ENCODE measurements at regions not wholly inside any gene's neighbourhood (a gene's known extent, or its start where the extent isn't known, plus 50 kb on each side); places are given as distances from the start of the nearest gene placed in this dataset.
"Not testable (repeated sequence)": the region's sequence is repeated elsewhere in the genome, so short reads cannot be mapped to it uniquely, and the experiment has no call there.

DNA sequence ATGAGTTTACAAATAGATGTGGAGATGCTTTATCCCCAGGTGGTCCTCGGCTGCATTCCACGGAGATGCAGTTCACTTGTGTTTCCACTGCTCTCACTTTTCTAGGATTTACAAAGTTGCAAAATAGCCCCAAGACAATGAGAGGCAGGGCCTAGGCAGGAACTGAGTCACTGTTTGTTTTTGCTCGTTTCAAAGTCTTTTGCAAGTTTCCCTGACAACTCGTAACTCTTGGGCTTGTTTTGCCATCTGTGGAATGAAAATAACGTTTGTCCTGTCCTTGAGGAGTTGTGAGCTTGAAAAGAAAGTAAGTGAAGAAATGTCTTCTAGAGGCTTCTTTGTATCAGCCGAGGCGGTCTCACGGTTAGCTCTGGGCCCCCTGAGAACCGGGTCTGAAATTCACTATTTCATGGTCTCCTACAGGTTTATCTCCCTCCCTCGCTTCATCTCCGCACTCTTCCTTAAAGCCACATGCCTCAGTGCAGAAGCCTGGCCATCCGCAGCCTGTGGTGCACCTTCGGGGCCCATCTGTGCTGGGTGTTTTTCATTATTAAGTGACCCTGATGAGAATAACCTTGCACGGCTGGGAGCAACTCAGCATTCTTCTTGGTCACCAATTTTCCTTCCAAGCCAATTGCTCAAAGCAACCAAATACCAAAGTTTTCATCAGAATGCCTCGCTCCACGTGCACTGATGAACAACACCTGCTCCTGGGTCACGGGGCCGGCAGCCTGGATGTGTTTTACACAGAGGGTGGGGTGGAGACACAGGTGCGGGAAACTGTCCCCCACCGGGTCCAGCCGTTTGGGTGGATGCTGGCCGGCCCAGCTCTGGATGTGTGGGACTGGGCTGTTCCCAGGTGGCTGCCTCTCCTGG lies 172.4 kb downstream of the LAT start:
- DNase-seq: peak; percentile 56

DNA sequence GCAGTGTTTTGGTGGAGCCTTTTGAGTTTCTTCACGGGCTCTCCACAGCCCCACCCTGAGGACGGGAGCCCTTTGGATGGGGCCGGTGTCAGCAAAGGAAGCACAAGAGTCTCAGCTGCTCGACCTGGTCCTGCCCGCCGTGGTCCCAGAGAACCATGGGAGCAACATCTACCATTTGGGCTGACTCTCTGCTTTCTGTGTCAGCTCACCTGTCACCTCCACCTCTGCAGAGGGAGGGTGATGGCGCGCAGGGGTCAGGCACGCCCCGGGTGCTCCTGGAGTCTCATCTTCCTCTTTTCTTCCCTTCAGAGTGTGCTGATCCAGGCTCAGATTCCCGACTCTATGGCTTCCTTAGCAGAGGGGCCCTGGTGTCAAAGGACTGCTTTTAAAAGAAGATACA lies 171.7 kb downstream of the LAT start:
- no peak for DNase-seq

DNA sequence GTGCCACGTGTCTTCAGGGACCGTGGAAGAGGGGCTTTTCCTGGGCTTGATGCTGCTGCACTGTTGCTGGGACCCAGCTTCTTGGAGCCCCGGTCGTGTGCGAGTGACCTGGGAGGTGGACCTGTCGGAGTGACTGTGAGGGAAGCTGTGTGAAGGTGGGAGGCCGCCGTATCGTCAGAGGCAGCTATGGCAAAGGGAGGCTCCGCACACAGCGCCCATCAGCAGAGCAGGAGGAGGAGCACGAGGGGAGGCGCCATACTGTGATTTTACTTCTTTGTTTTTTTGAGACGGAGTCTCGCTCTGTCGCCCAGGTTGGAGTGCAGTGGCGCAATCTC lies 171.0 kb downstream of the LAT start:
- DNase-seq: not testable (repeated sequence)

DNA sequence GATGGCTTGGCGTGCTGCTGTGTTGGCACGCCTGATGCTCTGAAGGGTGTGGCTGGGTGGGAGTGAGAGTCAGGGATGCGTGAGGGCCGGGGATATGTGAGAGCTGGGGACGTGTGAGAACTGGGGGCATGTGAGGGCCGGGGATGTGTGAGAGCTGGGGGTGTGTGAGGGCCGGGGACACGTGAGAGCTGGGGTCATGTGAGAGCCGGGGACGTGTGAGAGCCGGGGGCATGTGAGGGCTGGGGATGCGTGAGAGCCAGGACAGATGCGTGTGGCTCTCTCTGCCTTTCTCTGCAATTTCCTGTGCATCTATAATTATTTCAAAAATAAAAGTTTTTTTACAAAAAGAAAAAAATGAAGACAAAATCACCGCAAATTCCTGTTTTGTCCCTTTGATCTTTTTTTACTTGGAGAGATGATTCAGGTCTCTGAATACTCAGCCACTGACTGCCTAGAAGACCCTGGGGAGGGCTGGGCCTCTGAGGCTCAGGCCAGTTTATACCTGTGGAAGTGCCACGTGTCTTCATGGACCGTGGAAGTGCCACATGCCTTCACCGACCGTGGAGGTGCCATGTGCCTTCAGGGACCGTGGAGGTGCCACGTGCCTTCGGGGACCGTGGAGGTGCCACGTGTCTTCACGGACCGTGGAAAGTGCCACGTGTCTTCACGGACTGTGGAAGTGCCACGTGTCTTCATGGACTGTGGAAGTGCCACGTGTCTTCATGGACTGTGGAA lies 170.4 kb downstream of the LAT start:
- not testable (repeated sequence) for DNase-seq

DNA sequence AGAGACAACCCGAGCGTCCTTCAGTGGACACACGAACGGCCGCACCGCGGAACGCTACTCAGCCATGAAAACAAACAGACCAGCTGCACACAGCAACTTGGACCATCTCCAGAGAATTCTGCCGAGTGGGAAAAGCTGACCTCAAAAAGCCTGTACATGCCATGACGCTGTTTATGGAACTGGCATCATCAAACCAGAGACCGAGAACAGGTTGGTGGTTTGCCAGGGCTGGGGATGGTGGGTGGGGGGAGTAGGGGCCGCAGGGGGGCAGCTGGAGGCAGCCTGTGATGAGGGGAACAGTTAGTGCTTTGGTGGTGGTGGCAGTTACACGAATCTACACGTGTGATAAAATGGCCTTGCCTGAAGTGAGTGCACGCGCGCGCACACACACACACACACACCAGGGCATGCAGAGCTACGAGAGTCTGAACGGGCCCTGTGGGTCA lies 169.8 kb downstream of the LAT start:
- DNase-seq: no peak

DNA sequence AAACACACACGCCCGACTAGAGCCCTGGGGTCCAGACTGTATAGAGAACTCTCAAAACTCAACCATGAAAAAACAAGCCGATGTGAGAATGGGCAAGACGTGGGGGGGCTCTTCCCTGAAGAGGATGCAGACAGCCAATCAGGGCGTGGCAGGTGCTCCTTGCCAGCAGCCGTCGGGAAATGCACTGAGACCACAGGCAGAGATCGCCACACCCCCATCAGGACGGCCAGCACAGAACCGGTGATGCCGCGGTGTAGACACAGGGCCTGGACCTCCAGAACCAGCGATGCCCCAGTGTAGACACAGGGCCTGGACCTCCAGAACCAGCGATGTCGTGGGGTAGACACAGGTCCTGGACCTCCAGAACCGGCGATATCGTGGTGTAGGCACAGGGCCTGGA lies 169.2 kb downstream of the LAT start:
- DNase-seq: no peak

DNA sequence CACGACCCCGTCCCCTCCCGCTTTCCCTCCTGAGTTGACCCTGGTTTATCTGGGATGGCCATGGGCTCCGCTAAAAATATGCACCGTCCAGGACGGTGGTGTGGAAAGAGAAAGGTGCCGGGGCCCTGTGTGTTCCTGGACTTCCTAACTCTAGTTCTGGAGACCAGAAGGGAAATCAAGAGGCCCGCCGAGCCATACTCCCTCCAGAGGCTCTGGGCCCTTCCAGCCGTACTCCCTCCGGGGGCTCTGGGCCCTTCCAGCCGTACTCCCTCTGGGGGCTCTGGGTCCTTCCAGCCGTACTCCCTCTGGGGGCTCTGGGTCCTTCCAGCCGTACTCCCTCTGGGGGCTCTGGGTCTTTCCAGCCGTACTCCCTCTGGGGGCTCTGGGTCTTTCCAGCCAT lies 168.5 kb downstream of the LAT start:
- not testable (repeated sequence) for DNase-seq

DNA sequence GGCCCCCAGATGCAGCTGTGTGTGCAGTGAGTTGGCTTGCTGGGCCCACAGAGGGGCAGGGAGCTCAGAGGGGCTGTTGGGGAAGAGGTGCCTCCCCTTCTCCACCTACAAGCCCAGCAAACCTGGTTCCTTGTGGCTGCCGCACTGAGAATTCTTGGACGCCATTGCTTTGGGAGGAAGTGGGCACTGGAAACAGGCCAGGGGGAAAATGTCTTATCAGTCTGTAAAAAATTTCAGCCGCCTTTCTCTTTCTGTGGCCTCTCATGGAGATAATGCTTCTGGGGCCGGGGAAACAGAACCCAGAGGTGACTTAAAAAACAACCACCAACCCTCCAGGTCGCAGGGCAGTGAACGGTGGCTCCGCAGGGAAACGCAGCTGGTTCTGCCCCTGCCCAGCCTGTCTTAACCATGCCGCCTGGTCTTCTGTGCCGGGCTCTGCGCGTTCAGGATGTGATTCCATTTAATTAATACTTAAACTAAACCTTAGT lies 167.7 kb downstream of the LAT start:
- DNase-seq: not testable (repeated sequence)

DNA sequence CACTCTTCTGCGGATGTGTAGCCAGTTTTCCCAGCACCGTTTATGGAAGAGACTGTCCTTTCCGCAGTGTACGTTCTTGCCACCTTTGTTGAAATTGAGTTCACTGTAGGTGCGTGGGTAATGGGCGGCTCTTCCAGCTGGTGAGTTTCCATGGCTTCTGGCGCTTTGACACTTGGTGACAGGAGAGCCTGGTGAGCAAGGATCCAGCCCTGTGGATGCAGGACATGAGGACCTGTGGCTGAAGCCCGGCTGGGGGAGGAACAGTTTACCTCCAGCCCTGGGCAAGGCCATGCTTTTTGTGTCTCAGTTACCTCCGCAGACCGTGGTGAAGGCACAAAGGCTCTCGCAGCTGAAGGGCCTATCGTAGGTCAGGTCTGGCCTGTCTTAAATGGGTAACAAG lies 166.5 kb downstream of the LAT start:
- no peak for DNase-seq

DNA sequence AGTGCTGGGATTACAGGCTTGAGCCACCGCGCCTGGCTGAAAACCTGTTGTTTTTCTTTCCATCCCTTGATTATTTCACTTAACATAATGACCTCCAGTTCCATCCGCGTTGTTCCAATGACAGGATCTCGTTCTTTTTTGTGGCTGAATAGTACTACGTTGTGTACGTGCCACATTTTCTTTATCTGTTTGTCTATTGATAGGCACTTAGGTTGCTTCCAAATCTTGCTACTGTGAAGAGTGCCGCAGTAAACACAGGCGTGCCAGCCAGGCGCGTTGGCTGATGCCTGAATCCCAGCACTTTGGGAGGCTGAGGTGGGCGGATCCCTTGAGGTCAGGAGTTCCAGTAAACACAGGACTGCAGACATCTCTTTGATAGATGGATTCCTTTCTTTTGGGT lies 165.1 kb downstream of the LAT start:
- DNase-seq: not testable (repeated sequence)

DNA sequence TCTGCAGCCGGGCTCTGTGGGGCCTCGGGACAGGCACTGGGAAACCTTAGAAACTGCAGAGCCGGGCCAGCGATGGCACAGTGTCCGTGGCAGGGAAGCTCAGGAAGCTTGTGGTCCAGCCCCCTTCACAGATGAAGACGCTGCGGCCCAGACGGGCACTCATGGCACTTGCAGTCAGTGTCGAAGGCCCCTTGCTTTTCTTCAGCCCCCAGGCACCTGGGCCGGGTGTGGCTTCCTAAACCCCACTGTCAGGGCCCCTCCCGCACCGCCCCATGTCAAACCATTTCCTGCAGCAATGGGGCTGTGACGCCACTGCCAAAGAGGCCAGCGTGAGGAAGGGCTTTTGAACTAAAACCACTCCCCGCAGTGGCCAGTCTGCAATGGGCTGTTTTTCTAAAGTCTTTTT lies 164.0 kb downstream of the LAT start:
- no peak for DNase-seq

DNA sequence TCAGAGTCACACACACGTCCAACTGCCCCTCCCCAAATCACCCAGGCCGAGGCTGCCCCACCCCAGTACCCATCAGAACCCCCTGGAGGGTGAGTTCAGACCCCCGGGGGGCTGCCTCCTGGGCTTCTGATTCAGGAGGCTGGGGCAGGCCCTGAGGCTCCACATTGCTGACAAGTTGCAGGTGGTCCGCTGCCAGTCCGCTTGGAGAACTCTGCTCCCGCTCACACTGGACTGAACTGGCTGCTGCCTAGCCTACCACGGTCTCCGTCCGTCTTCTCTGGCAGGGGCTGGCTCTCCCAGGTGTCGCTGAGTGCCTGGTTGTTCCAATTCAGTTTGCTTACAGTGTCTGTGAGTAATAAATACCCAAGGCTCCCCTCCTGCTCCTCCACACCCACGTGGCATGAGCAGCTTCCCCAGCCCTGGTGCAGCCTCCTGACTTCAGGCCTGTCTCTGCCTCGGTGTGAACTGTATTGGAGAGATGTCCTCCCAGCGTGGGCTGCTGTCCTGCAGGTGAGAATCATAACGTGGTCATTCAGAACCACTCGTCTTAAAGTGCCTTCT lies 163.4 kb downstream of the LAT start:
- no peak for DNase-seq

DNA sequence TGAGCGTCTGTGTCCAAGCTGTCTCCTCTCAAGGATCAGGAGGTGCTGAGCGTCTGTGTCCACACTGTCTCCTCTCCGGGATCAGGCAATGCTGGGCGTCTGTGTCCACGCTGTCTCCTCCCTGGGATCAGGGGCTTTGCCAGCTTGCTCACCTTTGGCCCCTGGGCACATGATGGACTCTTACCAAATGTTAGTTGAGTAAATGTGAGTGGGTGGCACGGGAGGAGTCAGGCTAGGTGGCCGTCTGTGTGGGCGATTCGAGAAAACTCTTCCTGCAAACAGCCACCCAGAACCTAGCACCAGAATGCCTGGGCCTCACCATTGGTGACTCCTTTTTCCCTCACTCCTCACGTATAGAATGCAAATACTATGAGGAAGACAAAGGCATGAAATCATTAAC lies 162.9 kb downstream of the LAT start:
- not testable (repeated sequence) for DNase-seq

DNA sequence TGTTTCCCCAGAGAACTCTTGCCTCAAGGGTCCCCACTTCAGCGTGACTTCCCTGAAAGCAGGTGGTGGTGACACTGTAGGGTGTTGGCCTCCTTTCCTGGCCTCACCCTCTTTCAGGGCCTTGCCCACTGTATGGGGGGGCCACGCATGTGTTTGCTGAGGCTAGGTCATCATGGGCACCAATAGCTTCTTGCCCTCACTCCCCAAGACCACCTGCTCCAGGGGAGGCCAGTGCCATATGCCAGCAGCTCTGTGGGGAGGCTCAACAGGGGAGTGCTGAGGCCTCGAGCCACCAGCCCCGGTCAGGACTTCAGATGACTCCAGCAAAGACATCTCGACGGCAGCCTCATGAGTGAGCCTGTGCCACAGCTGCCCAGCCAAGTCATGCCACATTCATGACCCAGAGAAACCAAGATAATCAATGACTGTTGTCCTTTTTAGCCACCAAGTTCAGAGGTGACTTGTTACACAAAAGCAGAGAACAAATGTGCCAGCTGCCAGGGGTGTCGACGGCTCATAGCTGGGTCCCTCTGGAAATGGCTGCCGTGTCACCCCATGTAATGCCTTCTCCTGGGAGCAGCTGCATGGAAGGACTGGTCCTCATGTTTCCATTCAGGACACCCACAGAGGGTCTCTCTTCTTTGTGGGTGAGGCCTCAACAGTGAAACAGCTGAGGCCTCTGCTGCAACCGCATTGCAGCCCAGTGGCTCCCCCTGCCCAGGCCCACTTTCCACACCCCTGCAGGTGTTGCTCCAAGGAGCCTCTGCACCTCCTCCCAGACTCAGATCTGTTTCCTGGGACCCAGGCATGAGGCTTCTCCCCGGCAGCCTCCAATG lies 162.2 kb downstream of the LAT start:
- not testable (repeated sequence) for DNase-seq

DNA sequence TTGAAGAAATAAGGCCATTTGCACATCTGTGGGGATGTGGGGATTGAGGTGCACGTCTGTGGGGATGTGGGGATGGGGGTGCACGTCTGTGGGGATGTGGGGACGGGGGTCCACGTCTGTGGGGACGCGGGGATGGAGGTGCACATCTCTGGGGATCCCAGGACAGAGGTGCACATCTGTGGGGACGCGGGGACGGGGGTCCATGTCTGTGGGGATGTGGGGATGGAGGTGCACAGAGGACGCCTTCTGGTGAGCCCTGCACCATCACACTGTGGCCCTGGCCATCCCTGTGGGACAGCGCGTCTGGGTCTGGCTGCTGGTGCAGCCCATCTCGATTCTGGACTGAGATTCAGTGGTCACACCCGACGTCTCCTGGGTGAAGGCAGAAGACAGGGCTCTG lies 161.4 kb downstream of the LAT start:
- no peak for DNase-seq

DNA sequence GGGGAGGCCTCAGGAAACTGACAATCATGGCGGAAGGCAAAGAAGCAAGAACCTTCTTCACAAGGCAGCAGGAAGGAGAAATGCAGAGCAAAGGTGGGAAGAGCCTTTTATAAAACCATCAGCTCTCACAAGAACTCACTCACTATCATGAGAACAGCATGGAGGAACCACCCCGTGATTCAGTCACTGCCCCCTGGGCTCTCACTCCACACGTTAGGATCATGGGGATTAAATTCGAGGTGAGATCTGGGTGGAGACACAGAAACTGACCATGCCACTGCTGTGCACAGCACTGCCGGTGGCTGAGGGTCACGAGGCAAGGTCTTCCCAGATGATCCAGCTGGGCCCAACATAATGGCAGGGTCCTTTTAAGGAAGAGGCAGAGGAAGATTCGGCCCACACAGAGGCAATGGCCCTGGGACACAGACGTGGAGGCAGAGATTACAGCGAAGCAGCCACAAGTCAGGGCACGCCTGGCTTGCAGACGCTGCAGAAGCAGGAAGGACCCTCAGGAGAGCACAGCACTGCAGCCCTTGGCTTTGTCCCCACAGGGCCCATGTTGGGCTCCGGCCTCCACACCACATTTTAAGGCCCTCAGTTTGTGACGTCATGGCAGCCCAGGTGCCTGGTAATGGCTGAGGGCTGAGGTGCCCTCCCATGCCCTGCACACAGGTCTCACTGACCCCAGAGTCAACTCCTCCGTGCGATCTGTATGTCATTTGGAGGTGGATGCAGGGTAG lies 160.8 kb downstream of the LAT start:
- DNase-seq: not testable (repeated sequence)

DNA sequence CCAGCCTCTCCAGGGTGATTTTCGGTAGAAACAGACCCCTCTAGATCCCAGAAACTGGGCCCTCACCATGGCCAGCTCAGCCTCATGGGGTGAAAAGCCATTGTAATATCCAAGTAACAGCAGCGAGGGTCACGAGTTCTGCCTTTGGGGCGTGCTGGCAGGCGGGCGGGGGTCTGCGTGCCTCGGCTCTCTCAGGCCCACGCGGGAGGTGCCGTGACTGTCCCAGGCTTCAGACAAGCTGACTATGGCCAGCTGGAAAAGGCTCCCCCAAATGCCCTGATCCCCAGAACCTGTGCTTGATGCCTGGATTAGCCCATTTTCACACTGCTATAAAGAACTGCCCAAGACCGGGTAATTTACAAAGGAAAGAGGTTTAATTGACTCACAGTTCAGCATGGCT lies 160.2 kb downstream of the LAT start:
- DNase-seq: not testable (repeated sequence)

DNA sequence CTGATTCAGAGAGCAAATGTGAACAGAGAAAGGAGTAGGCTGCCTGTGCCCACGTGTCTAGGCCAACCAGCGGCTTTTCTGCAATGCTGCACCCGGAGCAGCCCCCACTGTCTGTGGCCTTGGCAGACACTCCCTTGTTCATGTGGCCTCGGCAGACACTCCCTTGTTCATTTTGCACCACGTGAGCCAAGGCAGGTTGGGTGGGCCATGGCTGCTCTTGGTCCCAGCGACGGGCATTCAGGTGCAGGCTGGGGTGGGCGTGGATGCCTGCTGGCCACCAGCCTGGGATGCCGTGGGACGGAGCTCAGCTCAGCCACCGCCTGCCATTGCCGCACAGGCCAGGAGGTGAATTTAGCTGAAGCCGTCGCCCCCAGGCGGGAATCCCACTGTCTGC lies 159.8 kb downstream of the LAT start:
- DNase-seq: not testable (repeated sequence)

DNA sequence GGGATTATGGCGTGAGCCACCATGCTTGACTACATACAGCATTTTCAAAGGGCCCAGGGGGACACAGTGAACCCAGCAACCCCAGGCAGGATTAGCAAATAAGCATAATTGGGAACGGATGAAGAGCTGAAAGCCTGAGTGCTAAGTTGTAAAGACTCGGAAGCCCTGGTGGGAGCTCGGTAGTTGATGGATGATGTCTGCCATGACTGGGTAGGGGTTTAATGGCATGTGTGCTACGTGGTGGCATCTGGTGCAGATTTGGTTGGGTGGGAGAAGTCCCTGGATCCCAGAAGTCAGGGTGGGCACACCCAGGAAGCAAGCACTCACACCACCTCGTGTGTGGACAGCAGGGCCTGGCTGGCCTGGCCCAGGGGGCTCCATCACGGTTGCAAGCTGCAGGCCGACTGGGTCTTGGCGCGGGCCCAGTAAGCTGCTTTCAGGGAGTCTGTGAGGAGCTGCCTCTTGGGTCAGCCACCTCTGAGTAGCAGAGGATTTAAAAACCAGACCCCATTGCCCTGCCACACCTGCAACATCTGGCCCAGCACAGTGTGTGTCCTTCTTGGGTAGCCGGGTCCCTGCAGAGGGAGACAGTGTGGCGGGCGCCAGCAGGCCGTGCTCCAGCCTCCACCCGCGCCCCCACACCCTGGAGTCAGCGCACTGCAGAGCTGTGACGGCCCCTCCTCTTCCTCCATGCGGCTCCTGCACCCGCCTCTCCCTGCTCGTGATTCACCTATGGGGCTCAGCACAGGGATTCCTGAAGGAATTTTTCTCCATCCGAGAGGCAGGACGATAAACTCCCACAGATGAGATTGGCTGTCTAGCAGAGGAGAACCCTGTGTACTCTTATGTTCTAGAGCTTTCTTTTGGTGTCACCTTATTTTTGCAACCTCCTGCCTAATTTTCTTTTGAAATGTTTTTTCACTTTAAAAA lies 159.2 kb downstream of the LAT start:
- DNase-seq: not testable (repeated sequence)

DNA sequence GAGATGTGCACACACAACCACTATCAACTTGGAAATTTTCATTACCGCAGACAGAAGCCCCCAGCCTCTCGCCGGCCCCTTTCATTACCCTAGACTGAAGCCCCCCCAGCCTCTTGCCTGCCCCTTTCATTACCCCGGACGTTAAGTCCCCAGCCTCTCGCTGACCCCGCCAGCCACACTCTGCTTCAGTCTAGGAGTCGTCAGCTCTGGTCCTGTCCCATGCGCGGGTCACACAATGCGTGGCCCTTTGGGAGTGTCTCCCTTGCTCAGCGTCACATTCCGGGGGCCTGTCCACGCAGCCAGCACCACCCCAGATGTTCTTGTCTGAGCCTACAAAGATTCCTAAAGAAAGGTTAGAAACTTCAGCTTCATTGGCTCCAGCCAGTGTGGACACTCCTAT lies 157.7 kb downstream of the LAT start:
- DNase-seq: not testable (repeated sequence)
